ENCODE measurements at regions not wholly inside any gene's neighbourhood (a gene's known extent, or its start where the extent isn't known, plus 50 kb on each side); places are given as distances from the start of the nearest gene placed in this dataset.

DNA sequence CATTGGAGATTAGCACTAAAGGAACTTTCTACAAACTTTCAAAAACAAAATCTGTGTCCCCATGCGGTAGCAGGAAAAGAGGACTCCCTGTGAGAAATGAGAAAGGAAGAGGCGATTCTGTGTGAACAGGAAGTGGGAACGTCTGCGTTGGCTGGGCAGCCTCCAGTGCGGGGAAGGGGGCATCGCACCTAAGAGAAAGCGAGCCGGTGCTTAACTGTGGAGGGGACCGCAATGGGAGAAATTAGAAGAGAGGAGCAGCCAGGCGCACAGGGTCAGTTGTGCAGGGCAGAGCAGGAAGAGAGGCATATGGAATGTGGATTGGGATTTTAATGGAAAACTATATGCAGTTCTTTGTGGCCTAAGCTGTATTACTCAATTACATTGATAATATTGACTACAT lies 77.4 kb upstream of the DOCK9 start:
- DNase-seq (peak; percentile 29), ATAC-seq (no peak)

DNA sequence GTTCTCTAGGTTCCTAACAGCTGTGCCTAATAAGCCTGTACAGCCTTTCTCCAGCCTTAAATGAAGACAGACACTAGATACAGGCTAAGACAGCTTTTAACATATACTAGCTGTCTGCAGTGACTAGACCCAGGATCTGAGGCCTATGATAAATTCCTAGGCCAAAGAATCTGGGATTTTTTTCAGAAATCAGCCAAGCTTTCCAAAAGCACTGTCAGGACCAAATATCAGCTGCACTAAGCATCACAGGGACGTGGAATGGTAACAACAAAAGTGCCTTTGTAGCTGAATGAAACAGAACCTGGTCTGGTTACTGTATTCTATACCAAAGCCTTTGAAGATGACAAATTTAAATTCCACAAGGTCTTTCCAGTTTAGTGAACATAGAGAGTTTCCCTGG lies 77.9 kb upstream of the DOCK9 start:
- DNase-seq (no peak), ATAC-seq (no peak)

DNA sequence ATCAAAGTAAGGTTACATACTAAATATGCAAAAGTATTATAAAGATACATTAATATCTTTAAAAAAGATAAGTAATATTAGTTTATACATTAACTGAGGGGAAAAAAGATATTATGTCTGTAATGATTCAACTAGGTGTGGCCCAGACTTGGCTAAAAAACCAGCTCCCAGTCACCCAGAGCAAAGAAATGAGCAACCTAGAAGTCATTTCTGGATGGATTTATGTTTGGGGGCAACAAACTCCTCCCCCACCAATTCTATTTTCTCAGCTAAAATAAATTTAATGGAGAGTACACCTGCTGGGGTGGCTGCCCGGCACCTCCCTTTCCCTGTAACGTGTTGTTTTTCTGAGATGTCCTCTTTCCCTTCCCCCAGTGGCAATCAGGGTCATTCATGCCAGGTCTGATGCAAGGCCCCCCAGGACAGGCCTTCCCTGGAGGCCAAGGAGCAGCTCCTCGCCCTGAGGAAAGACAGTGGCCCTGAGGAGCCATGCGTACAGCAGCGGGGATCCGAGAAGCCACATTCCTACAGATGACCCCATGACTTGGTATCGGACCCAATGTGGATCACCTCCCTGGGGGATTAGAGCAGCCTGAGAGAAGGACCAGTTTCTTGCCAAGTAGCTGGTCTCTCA lies 78.6 kb upstream of the DOCK9 start:
- no peak for DNase-seq
- no peak for ATAC-seq

DNA sequence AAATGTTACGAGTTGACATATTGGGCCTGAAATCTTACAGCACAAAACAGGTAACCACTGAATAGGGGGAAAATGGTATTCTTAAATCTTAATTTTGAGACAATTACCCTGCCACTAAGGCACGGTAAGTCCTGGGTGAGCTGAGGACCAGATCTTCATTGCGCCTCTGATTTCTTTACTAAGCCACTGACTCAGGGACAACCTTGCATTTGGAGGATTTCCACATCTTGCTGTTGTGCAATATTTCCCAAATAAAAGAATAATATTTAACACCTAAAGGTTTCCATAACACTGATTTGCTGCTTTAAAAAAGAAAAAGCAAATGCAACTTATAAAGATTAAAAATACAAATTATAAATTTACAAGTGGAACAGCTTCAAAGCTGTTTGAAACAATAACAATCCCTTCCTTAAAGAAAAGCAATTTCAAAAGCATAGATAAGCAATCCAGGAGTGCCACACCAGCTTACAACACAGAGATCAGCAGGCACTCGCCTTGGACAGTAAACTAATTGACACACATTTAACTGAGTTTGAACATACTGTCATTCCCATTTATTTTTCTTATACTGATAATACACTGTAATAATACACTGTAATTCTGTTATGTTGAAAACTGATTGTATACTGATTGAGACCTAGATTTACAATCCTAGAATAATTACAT lies 79.6 kb upstream of the DOCK9 start:
- DNase-seq (no peak), ATAC-seq (no peak)

DNA sequence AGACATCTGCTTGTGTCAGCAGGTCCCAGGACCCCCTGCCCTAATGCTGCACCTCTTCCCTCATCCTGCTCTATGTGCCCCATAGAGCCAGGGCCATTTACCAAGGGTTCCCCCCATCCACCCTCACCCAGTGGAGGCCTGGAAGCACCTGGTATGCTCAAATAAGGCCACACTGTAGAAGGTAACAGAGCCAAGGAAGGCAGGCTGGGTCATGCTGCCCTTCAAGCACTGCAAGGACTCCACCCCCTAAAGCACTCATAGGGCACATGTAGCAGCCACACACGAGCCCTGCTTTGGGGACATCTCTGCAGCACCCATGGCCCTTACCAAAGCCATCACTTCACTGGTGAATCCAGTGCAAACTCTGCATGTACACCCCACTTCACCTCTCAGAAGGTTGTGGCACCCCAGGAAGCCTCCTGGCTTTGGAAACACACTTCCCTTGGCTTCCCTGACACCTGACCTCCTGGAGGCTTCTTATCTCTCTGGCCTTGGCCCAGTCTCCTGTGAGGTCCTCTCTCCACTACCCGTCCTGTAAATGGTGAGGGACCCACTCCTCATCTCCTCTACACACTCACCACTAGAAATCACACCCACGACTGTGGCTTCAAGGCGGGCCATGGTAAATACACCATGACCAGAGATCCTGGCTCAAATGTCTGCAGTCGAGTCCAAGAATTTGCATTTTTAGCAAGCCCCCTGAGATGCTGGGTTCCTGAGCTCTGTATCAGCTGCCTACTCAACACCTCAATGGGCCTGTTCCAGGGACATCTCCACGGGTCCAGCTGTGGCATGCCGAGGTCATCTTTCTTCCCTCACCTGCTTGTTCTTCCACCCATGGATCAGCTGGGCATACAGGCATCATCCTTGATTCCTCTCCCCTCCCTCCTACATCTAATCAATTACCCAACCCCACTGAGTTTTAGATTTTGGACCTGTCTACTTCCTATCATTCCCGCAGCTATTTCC lies 80.9 kb upstream of the DOCK9 start:
- ATAC-seq (peak; percentile 51), DNase-seq (no peak)

DNA sequence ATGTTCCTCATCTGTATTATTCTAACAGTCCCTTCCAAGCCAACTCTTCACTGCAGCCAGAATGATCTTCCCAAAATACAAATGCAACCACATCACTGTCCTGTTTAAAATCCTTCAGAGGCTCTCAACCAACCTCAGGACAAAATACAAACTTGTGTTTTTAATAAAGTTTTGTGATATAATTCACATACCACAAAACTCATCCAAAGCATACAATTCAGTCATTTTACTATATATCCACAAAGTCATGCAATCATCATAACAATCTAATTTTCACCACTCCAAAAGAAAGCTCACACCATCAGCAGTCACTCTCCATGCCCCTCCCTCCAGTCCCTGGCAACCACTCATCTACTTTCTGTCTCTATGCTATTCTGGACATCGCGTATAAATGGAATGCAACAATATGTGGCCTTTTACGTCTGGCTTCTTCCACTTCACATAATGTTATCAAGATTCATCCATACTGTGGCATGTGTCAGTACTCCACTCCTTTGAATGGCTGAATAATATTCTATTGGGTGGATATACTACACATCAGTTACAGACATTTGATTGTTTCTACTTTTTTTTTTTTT lies 81.7 kb upstream of the DOCK9 start:
- DNase-seq = no peak
- no peak for ATAC-seq

DNA sequence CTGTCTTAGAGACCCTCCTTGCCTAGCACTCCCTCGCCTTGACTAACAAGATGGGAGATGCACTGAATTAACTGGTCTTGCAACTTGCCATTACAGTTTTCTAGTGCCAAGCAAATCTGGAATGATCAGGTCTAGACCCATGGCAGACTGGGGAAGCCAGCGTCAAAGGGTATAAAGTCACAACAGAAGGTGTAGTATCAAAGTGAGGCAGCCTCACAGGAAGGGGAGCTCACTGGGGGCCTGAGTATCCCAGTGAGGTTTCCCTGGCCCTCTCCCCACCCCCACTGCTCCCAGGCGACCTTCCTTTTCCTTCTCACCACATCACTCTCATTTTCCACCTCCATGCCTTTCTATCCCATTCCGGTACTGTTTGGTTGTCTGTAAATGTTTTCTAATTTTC lies 83.5 kb upstream of the DOCK9 start:
- DNase-seq = no peak
- ATAC-seq = no peak

DNA sequence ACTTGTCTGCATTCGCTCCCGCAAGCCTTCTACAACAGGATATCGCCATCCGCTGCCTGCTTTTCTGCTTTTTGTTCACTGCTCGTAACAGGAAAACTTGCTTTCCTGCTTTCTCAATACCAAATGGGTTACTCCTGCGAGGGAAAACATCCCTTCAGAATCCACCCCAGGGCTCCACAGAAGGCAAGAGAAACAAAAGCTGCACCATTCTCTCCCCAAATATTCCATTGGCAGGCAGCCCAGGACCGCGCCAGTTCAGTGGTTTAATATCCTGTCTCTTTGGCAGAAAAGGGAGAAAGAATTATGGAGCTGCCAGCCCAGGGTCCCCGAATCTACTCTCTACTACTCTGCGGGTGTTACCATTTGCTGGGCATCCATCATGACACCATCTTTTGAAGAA lies 84.7 kb upstream of the DOCK9 start:
- no peak for DNase-seq
- no peak for ATAC-seq

DNA sequence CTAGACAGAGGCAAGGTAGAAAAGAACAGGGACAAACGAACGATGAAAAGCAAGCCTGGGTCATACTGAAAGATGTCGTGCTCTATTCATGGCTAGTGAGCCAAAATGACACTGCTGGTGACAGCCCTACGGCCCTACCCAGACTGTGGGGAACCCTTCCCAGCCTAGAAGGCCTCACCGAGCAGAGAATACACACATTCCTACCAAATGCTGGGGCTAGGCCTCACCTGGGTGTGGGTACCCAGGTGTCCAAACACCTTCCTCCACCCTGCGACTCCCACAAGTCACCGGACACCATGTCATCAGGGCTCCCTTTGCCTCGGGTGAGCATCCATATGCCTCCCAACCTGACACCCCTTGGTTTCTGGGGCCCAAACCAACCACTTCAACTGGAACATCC lies 85.3 kb upstream of the DOCK9 start:
- no peak for DNase-seq
- no peak for ATAC-seq

DNA sequence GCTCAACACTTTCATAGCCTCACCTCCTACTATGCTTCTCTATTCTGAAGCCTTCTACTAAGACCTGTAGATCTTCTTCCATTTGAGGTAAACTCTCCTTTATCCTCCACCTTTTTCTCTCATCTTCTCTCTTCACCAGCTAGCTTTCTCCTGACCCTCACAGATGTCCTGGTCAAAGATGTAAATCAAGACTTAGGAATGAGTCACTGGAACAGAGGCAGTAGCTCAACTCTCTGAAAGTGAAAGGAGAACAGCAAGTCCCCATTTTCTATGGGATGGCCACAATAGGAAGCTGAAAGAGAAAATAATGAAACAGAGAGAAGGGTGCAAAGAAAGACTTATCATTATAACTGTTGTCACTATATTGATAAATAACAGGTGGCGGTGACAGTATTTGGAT lies 86.1 kb upstream of the DOCK9 start:
- peak; percentile 40 for ATAC-seq
- DNase-seq = no peak

DNA sequence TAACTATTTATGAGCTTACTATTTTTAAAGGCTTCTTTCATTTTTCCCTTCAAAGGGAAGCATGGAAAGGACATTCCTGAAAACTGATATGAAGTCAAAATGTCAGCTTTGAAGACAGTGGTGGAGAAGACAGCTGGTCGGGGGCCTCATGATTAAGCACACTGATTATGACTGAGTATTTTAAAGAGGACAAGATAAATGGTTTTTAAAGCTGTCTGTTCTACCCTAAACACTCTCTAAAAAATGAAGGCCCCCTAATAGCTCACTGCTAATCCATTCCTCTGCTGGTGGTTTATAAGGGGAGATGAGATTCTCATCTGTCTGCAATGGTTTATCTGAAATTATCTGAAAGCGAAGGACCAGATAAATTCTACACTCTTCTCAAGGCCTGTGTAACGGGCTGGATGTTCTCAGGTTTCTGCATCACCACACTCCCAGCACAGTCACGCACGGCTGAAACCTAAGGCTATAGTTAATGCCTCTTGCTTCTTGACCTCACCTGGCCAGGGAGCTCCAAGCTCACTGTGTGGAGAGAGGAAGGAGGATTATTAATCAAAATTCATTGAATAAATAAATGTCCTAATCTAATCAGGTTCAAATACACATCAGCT lies 86.9 kb upstream of the DOCK9 start:
- no peak for DNase-seq
- ATAC-seq = no peak

DNA sequence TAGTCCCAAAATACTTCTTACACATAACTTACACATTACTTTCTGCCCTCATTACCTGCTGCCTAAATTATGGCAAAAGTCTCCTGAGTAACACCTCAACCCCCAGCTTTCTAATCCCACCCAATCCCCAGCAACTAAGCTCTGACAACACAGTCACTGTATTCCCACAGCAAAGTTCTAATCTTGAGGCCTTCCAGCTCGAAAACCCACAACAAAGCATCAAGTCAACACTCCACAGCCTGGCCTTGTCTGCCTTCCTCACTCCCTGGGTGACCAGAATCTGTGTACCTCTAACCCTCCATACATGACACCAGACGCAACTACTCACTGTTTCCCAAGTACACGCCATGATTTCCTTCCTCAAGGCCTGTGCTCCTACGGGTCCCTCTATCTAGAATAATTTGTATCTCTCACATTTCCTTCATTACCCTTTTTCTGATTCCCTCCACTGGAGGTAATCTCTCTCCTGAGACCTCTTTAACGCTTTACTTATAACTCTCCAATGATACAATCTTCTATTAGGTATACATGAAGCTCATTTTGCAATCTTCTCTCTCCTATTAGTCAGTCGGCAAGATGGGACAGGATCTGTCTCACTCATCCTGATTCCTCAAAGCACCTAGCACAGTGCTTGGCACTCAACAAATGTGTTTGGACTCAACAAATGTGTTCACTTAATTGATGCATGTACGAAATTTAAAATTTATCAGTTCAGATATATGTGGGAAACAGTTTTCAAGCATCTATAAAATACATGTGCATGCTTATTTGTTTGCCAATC lies 87.6 kb upstream of the DOCK9 start:
- DNase-seq (no peak), ATAC-seq (no peak)

DNA sequence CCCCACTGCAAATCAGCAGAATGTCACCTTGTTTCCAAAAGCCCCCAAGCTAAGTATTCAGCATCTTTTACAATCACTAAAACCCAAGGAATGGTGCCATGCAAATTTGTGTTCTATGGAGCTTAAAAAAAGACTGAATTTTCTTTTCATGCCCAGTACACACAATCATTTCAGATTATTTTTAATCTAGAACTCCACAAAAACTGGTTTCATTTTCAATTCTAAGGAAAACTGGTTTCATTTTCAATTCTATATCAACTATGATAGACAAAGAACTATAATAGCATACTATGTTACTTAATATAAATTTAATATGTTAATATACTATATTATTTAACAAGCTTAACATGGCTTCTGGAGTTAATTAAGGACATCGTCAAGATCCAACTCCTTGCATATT lies 88.4 kb upstream of the DOCK9 start:
- DNase-seq (no peak), ATAC-seq (no peak)

DNA sequence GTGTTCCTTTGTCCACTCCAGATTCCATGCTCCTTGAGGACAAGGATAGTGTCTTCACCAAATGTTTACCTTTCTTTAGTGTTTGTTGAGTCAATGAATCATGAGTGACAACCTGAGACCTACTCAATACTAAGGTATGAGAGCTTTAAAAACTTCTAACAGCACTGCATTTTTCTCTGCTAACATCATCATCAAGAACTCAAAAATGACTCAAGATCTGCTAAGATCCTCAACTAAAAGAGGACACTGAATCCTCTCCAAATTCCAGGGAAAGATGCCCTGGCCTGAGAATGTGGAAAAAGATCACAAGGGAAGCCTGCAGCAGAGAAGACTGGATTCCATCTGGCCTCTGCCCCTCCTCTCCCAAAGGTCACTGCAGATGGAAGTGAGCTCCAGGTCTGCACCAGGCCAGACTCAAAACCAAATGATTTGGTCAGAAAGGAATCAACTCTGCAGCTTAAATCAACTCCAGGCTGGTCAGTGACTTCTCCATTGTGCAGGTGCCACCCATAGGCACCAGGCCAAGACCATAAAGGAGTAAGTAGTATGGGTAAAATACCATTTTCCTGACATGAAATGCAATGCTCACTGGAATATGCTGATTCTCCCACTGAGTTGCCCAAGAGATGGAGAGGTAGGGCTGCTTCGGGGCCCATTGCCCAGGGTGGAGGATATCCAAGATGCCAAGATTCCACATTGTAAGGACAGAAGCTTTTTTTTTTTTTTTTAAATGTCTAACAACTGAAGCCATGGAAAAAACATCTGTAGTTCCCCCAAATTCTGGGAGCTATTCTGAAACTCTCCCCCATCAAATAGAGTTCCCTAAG lies 89.5 kb upstream of the DOCK9 start:
- ATAC-seq = no peak
- no peak for DNase-seq

DNA sequence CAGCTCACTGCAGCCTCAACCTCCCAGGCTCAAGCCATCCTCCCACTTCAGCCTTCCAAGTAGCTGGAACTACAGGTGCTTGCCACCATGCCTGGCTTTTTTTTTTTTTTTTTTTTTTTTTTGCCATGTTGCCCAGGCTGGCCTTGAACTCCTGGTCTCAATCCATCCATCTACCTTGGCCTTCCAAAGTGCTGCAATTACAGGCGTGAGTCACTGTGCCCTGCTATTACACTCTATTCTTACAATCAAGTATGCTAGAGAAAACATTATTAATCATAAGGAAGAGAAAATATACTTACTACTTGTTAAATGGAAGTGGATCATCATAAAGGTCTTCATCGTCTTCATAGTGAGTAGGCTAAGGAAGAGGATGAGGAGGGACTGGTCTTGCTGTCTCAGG lies 93.3 kb upstream of the DOCK9 start:
- ATAC-seq = no peak
- no peak for DNase-seq

DNA sequence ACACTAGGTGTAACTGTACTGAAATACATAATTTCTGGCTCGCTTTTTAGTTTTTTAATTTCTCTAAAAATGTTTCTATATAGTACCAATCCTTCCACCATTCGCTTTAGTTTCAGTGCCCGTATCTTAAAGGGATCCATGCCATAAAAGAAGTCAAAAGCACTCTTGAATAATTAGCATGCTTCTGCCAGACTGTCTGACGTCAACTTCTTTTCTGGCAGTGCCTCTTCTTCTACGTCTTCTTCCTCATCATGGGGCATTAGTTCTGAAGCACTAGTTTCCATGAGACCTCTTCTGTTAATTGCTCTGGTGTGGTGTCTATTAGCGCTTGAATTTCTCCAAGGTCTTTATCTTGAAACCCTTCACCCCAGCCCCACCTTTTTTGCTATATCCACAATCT lies 93.8 kb upstream of the DOCK9 start:
- no peak for DNase-seq
- ATAC-seq = no peak

DNA sequence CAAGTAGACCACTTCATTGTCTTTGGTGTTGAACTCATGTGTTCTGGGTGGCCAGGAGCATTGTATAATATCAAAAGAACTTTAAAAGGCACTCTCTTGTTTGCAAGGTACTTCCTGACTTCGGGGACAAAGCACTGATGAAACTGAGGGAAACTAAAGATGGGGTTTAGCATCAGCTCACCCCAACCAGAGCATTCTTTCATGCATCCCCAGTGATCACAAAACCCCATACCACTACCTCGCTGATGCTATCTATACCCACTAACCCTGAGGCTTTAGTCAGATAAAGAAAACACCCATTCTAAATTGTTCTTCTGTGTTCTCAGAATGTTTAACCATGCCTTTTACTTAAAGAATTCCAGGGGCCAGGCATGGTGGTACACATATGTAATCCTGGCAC lies 94.5 kb upstream of the DOCK9 start:
- DNase-seq (no peak), ATAC-seq (no peak)

DNA sequence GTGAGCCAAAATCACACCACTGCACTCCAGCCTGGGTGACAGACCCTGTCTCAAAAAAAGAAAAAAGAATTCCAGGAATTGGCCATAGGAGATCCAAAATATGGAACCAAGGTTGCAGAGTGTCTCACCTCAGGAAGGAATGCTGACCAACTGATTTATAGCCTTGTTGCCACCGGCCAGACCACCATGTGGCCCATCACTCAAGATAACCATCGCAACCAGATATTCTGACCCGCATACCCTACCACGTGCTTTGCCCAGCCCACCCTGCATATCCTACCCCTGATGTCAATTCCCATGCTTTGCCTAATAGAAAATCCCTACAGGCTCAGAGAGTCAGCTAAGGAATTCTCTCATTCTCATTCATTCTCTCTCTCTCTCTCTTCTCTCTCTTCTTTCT lies 95.1 kb upstream of the DOCK9 start:
- ATAC-seq = no peak
- no peak for DNase-seq

DNA sequence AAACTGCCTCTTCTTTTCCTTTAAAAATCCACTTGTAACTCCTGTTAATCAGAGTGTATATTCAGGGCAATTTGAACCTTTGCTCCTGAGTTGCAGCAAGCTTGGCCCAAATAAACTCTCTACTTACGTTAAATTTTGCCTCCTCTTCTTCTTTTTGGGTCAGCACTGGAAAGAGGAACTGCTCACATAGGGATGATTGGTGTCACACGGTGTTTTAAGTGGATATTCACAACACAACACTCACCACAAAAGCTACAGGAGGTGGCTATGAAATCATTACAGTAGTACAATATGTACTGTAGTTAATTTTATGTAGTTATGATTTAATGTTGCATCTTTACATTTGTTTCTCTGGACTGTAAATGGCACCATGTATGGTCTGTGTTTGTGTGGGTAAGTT lies 96.8 kb upstream of the DOCK9 start:
- no peak for DNase-seq
- ATAC-seq = no peak

DNA sequence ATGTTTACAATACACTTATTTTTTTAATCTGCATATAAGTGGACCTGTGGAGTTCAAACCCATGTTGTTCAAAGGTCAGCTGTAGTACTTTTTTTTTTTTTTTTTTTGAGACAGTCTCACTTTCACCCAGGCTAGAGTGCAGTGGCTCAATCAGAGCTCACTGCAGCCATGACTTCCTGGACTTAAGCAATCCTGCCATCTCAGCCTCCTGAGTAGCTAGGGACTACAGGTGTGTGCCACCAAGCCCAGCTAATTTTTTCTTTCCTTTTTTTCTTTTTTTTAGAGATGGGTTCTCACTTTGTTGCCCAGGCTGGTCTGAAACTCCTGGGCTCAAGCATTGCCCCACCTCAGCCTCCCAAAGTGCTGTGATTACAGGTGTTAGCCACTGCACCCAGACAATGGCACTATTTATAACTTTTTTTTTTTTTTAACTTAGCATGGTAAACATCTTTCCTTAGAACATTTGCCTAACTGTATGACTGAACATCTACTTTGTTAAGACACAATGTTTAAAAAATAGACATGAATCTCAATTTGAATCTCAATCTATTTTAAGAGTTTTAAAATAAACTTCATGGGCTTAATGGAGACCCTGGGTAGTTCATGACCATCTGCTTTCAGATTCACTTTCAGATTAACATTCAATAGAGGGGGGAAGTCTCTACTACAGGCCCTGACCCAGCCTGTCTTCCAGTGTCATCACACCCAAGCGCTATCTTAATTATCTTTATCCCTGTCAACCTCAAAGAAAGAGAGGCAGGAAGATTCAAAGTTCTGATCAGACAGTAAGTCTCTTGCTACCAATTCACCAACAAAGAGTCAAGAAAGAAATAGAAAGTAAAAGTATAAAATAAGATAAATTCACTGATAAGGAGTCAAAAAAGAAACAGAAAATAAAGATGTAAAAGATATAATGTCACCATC lies 97.7 kb upstream of the DOCK9 start:
- DNase-seq (no peak), ATAC-seq (peak; percentile 81)
